NOMO-1 treated with DMSO at 0.1 percent for 48 hours (cell line): ENCODE measurements at regions not wholly inside any gene's neighbourhood (a gene's known extent, or its start where the extent isn't known, plus 50 kb on each side); places are given as distances from the start of the nearest gene placed in this dataset.
"Not testable (repeated sequence)": the region's sequence is repeated elsewhere in the genome, so short reads cannot be mapped to it uniquely, and the experiment has no call there.

Experiments used
- DNase-seq: peaks from one replicate; lab custom pipeline; 2025; ENCODE audit not compliant: unreplicated experiment; lab: John Stamatoyannopoulos, UW

- DNase-seq: no peak
Measured at GRCh38 chr14:84074626-84075025, 1455.3 kb upstream of the FLRT2 start.

GRCh38 chr14:84080944-84081343, 1449.0 kb upstream of the FLRT2 start:
- DNase-seq: no peak

- no peak for DNase-seq
Measured at GRCh38 chr14:84084056-84084630, 1445.8 kb upstream of the FLRT2 start.

DNA sequence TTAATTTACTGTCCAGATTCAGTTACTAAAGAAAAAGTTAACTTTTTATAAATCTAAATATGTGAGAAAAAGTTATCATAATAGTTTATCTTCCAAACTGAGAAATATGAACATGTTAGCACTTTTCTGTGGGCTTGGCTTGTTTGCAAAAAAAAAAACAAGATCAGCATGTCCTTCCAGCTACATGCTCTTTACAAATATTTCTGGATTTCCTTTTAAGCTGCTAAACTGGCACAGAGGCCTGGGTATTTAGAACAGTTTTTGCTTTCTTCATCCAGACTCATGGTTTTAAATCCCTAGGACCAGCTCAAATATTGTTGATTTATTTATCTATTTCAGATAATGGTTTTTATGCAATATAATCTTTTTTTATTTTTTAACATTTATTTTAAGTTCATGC, 1444.5 kb upstream of the FLRT2 start:
- DNase-seq: no peak

DNA sequence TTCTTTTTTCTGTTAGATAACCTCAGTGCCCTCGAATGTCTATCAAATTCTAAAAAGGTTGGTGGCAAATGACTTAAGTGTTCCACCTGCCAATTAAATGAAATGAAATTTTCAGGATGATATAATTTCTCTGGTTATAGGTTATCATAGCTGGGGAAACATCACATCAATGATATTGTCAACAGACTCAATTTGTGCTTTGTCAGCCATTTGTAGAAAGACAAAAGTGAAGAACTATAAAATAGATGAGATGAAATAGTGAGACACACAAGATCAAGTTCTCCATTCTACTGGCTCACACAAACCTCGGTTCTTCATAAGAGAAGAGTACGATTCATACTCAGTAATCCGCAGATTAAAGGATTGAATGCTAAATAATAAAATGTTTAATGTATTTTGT, 1443.2 kb upstream of the FLRT2 start:
- DNase-seq: no peak

- DNase-seq: no peak
Measured at GRCh38 chr14:84087986-84088531, 1441.9 kb upstream of the FLRT2 start.

GRCh38 chr14:84090837-84091236, 1439.1 kb upstream of the FLRT2 start:
- DNase-seq: no peak

- no peak for DNase-seq
Measured at GRCh38 chr14:84095681-84096080, 1434.3 kb upstream of the FLRT2 start.

- DNase-seq: no peak
Measured at GRCh38 chr14:84098261-84098660, 1431.7 kb upstream of the FLRT2 start.

GRCh38 chr14:84099560-84099959, 1430.4 kb upstream of the FLRT2 start:
- not testable (repeated sequence) for DNase-seq

DNA sequence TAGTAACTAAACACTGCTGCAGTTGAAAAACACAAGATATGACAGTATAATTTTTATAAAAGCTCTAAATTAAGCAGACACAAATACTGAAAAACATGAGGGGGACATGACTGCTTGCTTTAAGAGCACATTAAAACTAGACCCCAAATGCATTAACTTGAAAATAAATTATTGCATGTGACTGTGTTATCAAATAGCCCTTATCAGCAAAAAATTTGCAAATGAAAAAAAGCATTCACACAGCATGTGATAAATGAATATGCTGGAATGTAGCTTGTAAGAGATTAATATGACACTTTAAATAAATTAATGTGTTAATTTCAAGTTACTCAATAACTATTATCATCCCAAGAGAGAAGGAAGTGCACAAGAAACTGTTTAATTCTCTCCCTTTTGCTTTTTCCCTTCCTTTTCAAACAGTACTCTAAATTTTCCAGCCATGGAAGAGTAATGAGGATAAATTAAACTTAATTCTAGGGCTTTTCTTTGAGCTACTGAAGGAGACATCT, 1422.1 kb upstream of the FLRT2 start:
- DNase-seq: no peak

DNA sequence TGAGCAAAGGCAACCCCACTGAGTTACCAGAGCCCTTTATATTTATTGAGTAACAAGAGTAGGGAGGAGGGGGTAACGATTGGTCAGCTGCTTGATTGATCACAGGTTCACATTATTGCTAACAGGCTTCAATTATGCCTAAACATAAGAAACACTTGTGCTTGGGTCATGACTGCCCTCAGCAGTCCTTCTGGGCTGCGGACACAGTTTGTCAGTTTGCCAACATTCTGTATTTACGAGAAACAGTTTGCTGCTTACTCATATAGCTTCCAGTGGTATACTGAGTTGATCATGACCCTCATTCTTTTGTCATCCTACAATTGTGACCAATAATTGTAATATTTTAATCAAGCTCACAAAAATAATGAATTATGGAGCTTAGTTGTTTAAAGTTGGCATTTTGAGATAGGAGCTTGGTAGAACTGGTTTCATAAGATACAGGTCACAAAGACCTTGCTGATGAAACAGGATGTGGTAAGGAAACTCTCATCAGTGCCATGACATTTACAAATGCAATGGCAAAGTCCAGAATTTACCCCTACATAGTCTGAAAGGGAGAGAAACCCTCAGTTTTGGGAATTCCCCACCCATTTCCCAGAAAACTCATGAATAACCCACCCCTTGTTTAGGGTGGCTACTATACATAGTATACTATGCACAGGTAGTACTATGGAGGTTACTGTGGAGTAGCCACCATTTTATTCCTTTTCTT, 1421.0 kb upstream of the FLRT2 start:
- DNase-seq: no peak

GRCh38 chr14:84112589-84112988, 1417.4 kb upstream of the FLRT2 start:
- no peak for DNase-seq

GRCh38 chr14:84125676-84126075, 1404.3 kb upstream of the FLRT2 start:
- no peak for DNase-seq

GRCh38 chr14:84127495-84127894, 1402.4 kb upstream of the FLRT2 start:
- DNase-seq: no peak

GRCh38 chr14:84128050-84128449, 1401.9 kb upstream of the FLRT2 start:
- no peak for DNase-seq

DNA sequence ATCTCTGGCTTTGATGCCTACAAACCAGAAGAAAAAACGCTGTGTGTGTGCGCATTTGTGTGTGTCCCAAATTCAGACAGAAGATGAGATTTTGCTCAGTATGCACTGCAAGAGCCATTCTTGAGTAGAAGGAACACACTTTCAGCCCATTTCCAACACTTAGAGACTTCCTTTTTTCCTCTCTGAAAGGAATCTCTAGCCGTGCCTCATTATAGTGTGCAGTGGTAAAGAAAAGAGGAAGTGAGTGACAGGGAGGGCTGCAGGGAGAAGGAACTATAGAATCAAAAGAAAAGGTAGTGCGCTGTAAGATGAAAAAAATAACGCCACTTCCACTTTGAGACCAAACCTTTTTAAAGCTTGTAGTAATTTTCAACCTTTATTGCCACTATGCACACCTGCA, 1400.9 kb upstream of the FLRT2 start:
- DNase-seq: peak; percentile 97

- DNase-seq: no peak
Measured at GRCh38 chr14:84129941-84130340, 1400.0 kb upstream of the FLRT2 start.

- no peak for DNase-seq
Measured at GRCh38 chr14:84131924-84132323, 1398.0 kb upstream of the FLRT2 start.

DNA sequence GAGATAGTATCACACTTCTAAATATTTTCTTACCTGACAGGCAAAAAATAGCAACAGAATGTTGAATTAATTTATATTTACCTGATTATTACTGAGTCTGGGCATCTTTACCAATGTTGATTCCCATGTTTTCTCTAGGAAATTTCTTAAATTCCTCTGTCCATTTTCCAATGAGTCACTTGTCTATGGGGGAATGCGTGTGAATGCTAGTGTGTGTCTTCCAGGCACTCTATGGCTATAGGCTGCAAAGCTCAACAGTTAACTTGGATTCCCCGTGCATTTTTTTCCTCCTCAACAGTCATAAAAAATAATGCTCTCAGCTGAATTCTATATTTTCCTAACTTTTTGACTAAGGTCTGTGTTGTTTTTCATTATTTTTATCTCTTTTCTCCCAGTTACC, 1385.8 kb upstream of the FLRT2 start:
- no peak for DNase-seq

GRCh38 chr14:84152452-84152851, 1377.5 kb upstream of the FLRT2 start:
- DNase-seq: no peak

DNA sequence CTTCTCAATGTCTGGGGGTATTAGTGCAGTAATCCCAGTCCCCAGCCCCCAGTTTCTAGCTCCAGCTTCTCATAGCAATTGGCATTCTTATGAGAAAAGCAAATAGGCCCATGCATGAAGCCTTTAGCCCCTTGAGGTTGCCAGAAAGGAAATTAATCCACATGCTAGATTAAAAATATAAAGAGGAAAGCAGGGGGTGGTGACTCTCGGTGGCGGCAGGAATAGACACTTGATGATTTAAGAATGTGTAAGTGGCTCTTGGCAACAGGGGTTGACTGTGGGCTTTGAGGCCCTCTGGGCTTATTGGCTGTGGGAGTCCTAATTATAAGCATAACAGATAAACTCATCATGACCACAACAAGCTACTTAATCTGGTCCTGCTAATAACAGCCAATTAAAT, 1367.3 kb upstream of the FLRT2 start:
- DNase-seq: no peak

DNA sequence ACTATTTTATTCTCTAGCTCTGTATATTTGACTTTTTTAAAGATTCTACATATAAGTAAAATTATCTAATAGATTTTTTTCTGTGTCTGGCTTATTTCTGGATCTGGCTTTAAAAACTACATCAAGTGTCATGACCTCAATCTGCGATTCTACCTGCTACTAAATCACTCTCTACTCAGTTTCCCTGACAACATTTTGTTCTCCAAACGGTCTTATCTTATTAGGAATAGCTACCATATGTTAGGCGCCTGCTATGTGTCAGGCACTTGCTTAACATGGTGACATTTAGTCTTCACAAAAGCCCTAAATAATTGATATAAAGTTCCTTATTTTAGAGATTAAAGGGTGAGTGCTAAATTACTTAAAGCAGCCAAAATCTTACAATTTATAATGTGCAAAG, 1362.9 kb upstream of the FLRT2 start:
- DNase-seq: no peak
